Lung (tissue), 11 donors: ENCODE measurements at regions not wholly inside any gene's neighbourhood (a gene's known extent, or its start where the extent isn't known, plus 50 kb on each side); places are given as distances from the start of the nearest gene placed in this dataset.

Experiments
- ATAC-seq: fragments of 200-7000 bp; cut with Tn5 transposase; one replicate; pipeline ENCODE4 v1.9.1; 2020; ENCODE audit warnings: moderate number of reproducible peaks; ENCODE audit not compliant: insufficient read depth, low FRiP score
- DNase-seq, 3 donors: peaks; one replicate each; pipeline ENCODE4 v3.0.0-alpha.2; 2013 to 2017
- H3K27ac ChIP-seq, 2 donors: one replicate each; pipeline ENCODE4 v1.5.1; 2013; ENCODE audit warnings: mild to moderate bottlenecking in 2 of 2, moderate library complexity in 2 of 2, control low read depth in 1 of 2, inconsistent platforms in 1 of 2, low read depth in 1 of 2, low read length in 1 of 2
- H3K27me3 ChIP-seq, 3 donors: one replicate each; pipeline ENCODE4 v1.5.1; 2013; ENCODE audit warnings: low read length in 2 of 3; ENCODE audit not compliant: control insufficient read depth in 3 of 3, insufficient read depth in 3 of 3
- H3K36me3 ChIP-seq, 4 donors: one replicate each; pipeline ENCODE4 v1.5.1; 2013; ENCODE audit warnings: low read length in 4 of 4, mild to moderate bottlenecking in 1 of 4, moderate library complexity in 1 of 4; ENCODE audit not compliant: control insufficient read depth in 4 of 4, insufficient read depth in 4 of 4
- H3K4me1 ChIP-seq, 5 donors: one replicate each; pipeline ENCODE4 v1.5.1; 2013; ENCODE audit warnings: low read length in 5 of 5, mild to moderate bottlenecking in 2 of 5, moderate library complexity in 1 of 5; ENCODE audit not compliant: control insufficient read depth in 5 of 5, insufficient read depth in 5 of 5
- H3K4me3 ChIP-seq: one replicate; pipeline ENCODE4 v1.5.1; 2013; ENCODE audit warnings: mild to moderate bottlenecking, control low read depth, moderate library complexity
- H3K9ac ChIP-seq, 2 donors: one replicate each; pipeline ENCODE4 v1.5.1; 2013; ENCODE audit warnings: low read length in 2 of 2, control low read depth in 1 of 2; ENCODE audit not compliant: insufficient read depth in 1 of 2
- H3K9me3 ChIP-seq, 4 donors: one replicate each; pipeline ENCODE4 v1.5.1; 2013; ENCODE audit warnings: low read length in 3 of 4, mild to moderate bottlenecking in 1 of 4, moderate library complexity in 1 of 4; ENCODE audit not compliant: control insufficient read depth in 4 of 4, insufficient read depth in 3 of 4
- WGBS, 2 donors: extraction: QIAGEN DNeasy Blood & Tissue Kit; methylation state at CpG; one replicate each; pipeline ENCODE4 v1.1.7; 2013; 5-methylcytosine and 5-hydroxymethylcytosine counted together
- TF ChIP-seq, protein P1 (sequence below): IDR thresholded peaks from 2 replicates; pipeline ENCODE4 v1.5.1; 2012; ENCODE audit warnings: mild to moderate bottlenecking; ENCODE audit errors: control extremely low read depth, extremely low read depth
- donor health status: control.
- donor health status: control.
- donor health status: Bipolar disorder and iron deficiency.
- donor health status: healthy.
- donor health status: DM: yes; HTN: yes; CAD: no.

DNA sequence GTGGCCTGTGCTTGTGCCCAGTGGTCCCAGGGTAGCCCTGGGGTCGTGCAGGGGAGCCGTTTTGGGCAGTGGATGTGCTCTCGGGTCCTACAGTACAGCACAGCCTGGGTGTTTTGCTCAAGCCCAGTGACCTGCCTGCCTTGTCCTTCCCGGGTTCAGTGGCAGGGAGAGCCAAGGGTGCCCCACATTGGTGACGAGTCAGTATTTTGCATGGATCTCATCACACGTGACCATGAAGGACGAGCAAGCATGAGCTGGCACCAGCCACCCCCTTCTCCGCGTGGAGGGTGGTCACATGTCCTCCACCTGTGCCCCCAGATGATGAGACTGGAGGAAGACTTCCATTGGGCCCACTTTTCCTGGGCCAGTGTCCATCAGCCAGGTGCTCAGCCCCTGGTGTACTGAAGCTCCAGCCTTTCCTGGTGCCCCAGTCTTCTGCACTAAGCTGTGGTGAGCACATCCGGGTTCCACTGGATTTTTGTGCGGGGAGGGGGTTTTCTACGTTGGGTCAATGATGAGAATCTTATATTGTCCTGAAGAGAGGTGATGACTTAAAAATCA is 197.5 kb downstream of the UBE3A start:
- 77 to 85% methylated on average over 12 of the region's 12 CpGs for WGBS, 2 donors

GRCh38 chr15:25242166-25242879 is 196.5 kb downstream of the UBE3A start:
- H3K4me1 ChIP-seq = no peaks in the 10 kb centered on the region
- H3K27me3 ChIP-seq = no peaks in the 10 kb centered on the region
- H3K9me3 ChIP-seq = peaks cover 0 to 78% (median 3%) of the 10 kb centered on the region in 4 donors
- TF ChIP-seq, protein P1, sequence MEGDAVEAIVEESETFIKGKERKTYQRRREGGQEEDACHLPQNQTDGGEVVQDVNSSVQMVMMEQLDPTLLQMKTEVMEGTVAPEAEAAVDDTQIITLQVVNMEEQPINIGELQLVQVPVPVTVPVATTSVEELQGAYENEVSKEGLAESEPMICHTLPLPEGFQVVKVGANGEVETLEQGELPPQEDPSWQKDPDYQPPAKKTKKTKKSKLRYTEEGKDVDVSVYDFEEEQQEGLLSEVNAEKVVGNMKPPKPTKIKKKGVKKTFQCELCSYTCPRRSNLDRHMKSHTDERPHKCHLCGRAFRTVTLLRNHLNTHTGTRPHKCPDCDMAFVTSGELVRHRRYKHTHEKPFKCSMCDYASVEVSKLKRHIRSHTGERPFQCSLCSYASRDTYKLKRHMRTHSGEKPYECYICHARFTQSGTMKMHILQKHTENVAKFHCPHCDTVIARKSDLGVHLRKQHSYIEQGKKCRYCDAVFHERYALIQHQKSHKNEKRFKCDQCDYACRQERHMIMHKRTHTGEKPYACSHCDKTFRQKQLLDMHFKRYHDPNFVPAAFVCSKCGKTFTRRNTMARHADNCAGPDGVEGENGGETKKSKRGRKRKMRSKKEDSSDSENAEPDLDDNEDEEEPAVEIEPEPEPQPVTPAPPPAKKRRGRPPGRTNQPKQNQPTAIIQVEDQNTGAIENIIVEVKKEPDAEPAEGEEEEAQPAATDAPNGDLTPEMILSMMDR = no peak
- H3K9ac ChIP-seq = no peak overlapping the region
- WGBS, 2 donors = 67 to 71% methylated on average over 10 of the region's 10 CpGs
- ATAC-seq (no peak), DNase-seq (peak in 1 of 3 donors; percentile 6)
- H3K4me3 ChIP-seq = no peak overlapping the region
- no peaks in the 10 kb centered on the region for H3K36me3 ChIP-seq
- no peak overlapping the region for H3K27ac ChIP-seq

More for the DNA sequence above, 197.5 kb downstream of the UBE3A start:
- Histone ChIP-seq H3K36me3 (no peaks in the 10 kb centered on the region), H3K27me3 (no peaks in the 10 kb centered on the region), H3K4me1 (no peaks in the 10 kb centered on the region), H3K9ac (no peak overlapping the region), H3K9me3 (peaks cover 0 to 75% (median 2%) of the 10 kb centered on the region in 4 donors), H3K27ac (no peak overlapping the region), H3K4me3 (no peak overlapping the region)
- ATAC-seq = no peak
- TF ChIP-seq, protein P1 = no peak
- DNase-seq = peak in 1 of 3 donors; percentile 6

DNA sequence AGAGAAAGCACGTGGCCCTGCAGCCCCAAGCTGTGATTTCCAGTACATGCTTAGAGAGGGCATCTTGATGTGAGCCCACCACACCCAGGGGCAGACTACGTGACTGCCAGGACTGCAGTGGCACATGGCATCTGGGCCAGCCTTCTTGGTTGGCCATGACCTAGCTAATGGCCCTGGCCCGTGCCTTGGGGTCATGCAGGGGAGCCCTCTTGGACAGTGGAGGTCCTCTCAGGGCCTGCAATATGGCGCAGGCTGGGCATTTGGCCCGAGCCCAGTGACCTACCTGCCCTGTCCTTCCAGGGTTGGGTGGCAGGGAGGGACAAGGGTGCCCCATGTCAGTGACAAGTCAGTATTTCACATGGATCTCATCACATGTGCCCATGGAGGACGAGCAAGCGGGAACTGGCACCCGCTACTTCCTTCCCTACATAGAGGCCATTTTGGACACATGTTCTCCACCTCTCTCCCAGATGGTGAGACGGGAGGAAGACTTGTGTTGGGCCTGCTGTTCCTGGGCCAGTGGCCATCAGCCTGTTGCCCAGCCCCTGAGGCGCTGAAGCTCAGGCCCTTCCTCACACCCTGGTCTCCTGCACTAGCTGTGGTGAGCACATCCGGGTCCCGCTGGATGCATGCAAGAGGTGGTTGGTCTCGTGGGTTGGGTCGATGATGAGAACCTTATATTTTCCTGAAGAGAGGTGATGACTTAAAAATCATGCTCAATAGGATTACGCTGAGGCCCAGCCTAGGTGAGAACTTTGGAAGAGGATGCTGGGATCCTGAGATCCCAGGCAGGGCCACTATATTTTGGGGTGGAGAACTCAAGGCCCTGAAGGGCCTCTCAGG is 195.6 kb downstream of the UBE3A start:
- H3K36me3 ChIP-seq = no peaks in the 10 kb centered on the region
- no peak overlapping the region for H3K27ac ChIP-seq
- H3K4me3 ChIP-seq = no peak overlapping the region
- ATAC-seq = no peak
- H3K9me3 ChIP-seq = peaks cover 0 to 71% (median 3%) of the 10 kb centered on the region in 4 donors
- 86% methylated on average over 15 of the region's 15 CpGs for WGBS, 2 donors
- TF ChIP-seq, protein P1 = no peak
- peak in 1 of 3 donors; percentile 5 for DNase-seq
- no peaks in the 10 kb centered on the region for H3K27me3 ChIP-seq
- no peak overlapping the region for H3K9ac ChIP-seq
- H3K4me1 ChIP-seq = no peaks in the 10 kb centered on the region
